Heart right ventricle (tissue), 16 donors: ENCODE measurements at regions not wholly inside any gene's neighbourhood (a gene's known extent, or its start where the extent isn't known, plus 50 kb on each side); places are given as distances from the start of the nearest gene placed in this dataset.

Experiments used
- ATAC-seq, 8 donors: fragments of 200-7000 bp; cut with Tn5 transposase; one replicate each; pipeline ENCODE4 v1.9.1; 2020; ENCODE audit warnings: mild to moderate bottlenecking in 8 of 8, moderate library complexity in 8 of 8, moderate number of reproducible peaks in 1 of 8
- DNase-seq, 2 donors: peaks; one replicate each; pipeline ENCODE4 v3.0.0-alpha.2; 2020
- H3K27ac ChIP-seq, 10 donors: fragments of 200-600 bp; sonication (generic) in 2 of 10; one replicate each; pipeline versions ENCODE4 v1.5.0 to v1.8.0; 2020 to 2022; ENCODE audit warnings: mild to moderate bottlenecking in 3 of 10
- H3K27me3 ChIP-seq, 7 donors: fragments of 200-600 bp; one replicate each; pipeline ENCODE4 v1.8.0; 2021 to 2022; ENCODE audit warnings: mild to moderate bottlenecking in 2 of 7
- H3K36me3 ChIP-seq, 9 donors: fragments of 200-600 bp; sonication (generic) in 1 of 9; one replicate each; pipeline versions ENCODE4 v1.5.0 to v1.8.0; 2020 to 2022; ENCODE audit warnings: mild to moderate bottlenecking in 2 of 9
- H3K4me1 ChIP-seq, 9 donors: fragments of 200-600 bp; sonication (generic) in 1 of 9; one replicate each; pipeline versions ENCODE4 v1.5.0 to v1.8.0; 2020 to 2022; ENCODE audit warnings: mild to moderate bottlenecking in 4 of 9
- H3K4me3 ChIP-seq, 10 donors: fragments of 200-600 bp; sonication (generic) in 2 of 10; one replicate each; pipeline versions ENCODE4 v1.5.0 to v1.8.0; 2020 to 2022; ENCODE audit warnings: mild to moderate bottlenecking in 7 of 10, moderate library complexity in 2 of 10
- H3K9me3 ChIP-seq, 11 donors: fragments of 200-600 bp in 10 of 11; sonication (generic) in 2 of 11; one replicate each; pipeline versions ENCODE4 v1.5.0 to v1.8.0; 2013 to 2022; ENCODE audit warnings: mild to moderate bottlenecking in 2 of 11, control low read depth in 1 of 11, moderate library complexity in 1 of 11
- WGBS, 2 donors: extraction: QIAGEN DNeasy Blood & Tissue Kit; methylation state at CpG; one replicate each; pipeline ENCODE4 v1.1.7; 2013; ENCODE audit warnings: inconsistent platforms in 1 of 2; 5-methylcytosine and 5-hydroxymethylcytosine counted together
- intact Hi-C, 10 donors: fragments of 100-400 bp; cut with DNase I; formaldehyde crosslinking; loops; one replicate each; pipeline versions ENCODE4 v1.11.1 to v1.14.2; 2022
- TF ChIP-seq, protein P1 (sequence below), 9 donors: fragments of 200-600 bp; sonication (generic) in 2 of 9; IDR thresholded peaks; one replicate each; pipeline versions ENCODE4 v1.5.0 to v1.8.0; 2021 to 2022; ENCODE audit warnings: antibody characterized with exemption in 9 of 9, mild to moderate bottlenecking in 5 of 9, moderate library complexity in 1 of 9
- donor health status: Arrhythmogenic right ventricular cardiomyopathy.
- donor health status: ischemic (EF 13 %, LVEDD 7.1; RV severe dilation, severe dysfunction).
- donor health status: healthy with polysubstance abuse.
- donor health status: DM: no; HTN: yes; CAD: no.
- donor health status: DM: no; HTN: no; CAD: no.
- donor health status: ischemic (EF 25% LVEDD 6.9; RV normal size, moderate dysfunction).
- donor health status: ischemic (EF 25% LVEDD 5.7; RV mildly dilated, moderate dysfunction).
- donor health status: healthy.
- donor health status: DM: yes; HTN: yes; CAD: no.
- donor health status: Ischemic cardiomyopathy.
- donor health status: ischemic (EF 35%, LVEDD 5.7; RV mildly dilated, moderate dysfunction).
- donor health status: nonischemic (EF 11% LVEDD 7.7; RV severe dilation, severe dysfunction).
- donor health status: DM: yes; HTN: yes; CAD: no.
- donor health status: PGD.
- donor health status: ischemic (EF 29% LVEDD 5.4; RV normal size, mild dysfunction).
- donor health status: nonischemic (EF 23%, LVEDD 6.1; RV moderate dilation, normal function).

DNA sequence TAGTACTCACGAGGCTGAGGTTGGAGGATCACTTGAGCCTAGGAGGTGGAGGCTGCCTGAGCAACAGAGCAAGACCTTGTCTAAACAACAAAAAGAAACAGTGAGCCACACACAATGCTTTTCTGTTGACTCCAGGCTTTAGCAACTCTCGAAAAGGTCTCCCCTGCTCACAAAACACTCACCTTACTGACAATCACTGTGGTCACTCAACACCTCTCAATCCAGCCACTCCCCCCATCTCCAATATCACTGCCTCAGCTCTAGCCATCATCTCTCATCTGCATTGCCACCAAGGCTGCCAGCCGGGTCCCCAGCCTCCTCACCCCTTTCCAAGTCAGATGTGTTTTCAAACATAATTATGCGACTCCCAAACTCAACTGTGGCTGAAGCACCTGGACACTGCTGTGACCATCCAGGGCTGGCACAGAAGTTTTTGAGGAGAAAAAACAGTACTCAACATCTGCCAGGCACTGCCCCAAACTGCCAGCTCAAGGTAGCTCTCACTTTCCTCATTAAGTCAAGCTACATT, 218.0 kb upstream of the ARID1B start:
- peaks cover 0 to 20% (median 3%) of the 10 kb centered on the region in 11 donors for H3K9me3 ChIP-seq
- H3K36me3 ChIP-seq: no peaks in the 10 kb centered on the region
- TF ChIP-seq, protein P1, sequence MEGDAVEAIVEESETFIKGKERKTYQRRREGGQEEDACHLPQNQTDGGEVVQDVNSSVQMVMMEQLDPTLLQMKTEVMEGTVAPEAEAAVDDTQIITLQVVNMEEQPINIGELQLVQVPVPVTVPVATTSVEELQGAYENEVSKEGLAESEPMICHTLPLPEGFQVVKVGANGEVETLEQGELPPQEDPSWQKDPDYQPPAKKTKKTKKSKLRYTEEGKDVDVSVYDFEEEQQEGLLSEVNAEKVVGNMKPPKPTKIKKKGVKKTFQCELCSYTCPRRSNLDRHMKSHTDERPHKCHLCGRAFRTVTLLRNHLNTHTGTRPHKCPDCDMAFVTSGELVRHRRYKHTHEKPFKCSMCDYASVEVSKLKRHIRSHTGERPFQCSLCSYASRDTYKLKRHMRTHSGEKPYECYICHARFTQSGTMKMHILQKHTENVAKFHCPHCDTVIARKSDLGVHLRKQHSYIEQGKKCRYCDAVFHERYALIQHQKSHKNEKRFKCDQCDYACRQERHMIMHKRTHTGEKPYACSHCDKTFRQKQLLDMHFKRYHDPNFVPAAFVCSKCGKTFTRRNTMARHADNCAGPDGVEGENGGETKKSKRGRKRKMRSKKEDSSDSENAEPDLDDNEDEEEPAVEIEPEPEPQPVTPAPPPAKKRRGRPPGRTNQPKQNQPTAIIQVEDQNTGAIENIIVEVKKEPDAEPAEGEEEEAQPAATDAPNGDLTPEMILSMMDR (IDR thresholded peaks at IDR 0.05): no peak
- H3K4me1 ChIP-seq: peaks cover 0 to 13% (median 5%) of the 10 kb centered on the region in 9 donors
- intact Hi-C loops: no loop called here
- no peaks in the 10 kb centered on the region for H3K27me3 ChIP-seq
- no peak overlapping the region for H3K27ac ChIP-seq
- DNase-seq: no peak
- H3K4me3 ChIP-seq: no peak overlapping the region
- ATAC-seq: no peak
- 78 to 86% methylated on average over 4 of the region's 4 CpGs for WGBS, 2 donors

DNA sequence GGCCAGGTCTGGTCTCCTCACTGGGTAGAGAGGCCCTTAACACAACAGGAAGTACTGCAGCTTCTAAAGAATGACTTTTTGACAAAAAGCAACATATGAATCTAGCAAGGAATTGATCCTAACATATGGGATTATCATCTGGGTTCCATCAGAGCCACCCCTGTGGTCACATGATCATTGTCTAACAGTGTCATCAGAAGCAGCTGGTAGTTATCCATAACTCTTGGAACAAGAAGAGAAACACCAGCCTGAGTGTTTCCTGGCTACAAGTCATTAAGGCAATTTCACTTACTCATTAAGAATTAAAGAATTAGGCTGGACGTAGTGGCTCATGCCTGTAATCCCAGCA, 219.3 kb upstream of the ARID1B start:
- intact Hi-C loops: no loop called here
- Histone ChIP-seq H3K4me3 (no peak overlapping the region), H3K27me3 (no peaks in the 10 kb centered on the region), H3K9me3 (peaks cover 0 to 20% (median 3%) of the 10 kb centered on the region in 11 donors), H3K4me1 (peaks cover 0 to 8% (median 0%) of the 10 kb centered on the region in 9 donors), H3K36me3 (no peaks in the 10 kb centered on the region), H3K27ac (peak overlapping the region in 2 of 10 donors; percentile 25 to 47)
- ATAC-seq (no peak), DNase-seq (no peak)
- 82 to 85% methylated on average over 1 of the region's 1 CpG for WGBS, 2 donors
- TF ChIP-seq, protein P1 (IDR thresholded peaks at IDR 0.05): no peak

DNA sequence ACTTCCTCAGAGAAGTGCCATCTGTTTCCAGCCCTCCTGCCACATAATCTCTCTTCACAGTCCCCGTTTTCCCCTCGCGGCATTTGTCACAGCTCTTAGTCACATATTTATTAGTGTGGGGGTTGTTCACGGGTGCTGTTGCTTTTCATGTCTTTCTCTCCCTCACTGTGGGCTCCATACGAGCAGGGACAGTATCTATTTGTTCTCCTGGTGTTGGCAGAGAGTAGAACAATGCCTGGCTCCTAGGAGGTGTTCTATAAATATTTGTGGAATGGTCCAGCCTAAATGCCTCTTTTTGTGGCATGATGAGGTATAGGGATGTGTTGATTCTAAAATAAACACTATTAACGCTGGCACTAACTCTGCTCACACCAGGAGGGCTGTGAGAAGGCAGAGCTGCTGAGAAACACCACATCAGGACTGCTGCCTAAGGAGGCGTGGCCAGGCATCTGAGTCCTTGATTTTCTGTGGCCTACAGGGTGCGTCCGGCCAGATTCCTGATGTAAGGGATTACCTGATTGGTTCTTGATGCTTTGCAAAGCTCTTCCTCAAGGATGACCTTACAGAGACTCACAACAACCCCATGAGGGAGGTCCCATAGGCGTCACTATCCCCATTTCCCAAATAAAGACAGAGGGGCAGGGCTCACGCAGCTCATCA, 219.8 kb upstream of the ARID1B start:
- ATAC-seq (peak; percentile 59 to 89 (median 82)), DNase-seq (peak in 1 of 2 donors; percentile 40)
- peak overlapping the region in 2 of 10 donors; percentile 25 to 47 for H3K27ac ChIP-seq
- intact Hi-C loops: no loop called here
- 37 to 44% methylated on average over 11 of the region's 11 CpGs for WGBS, 2 donors
- no peaks in the 10 kb centered on the region for H3K36me3 ChIP-seq
- no peak overlapping the region for H3K4me3 ChIP-seq
- no peaks in the 10 kb centered on the region for H3K27me3 ChIP-seq
- peaks cover 0 to 20% (median 3%) of the 10 kb centered on the region in 11 donors for H3K9me3 ChIP-seq
- TF ChIP-seq, protein P1 (IDR thresholded peaks at IDR 0.05): no peak
- H3K4me1 ChIP-seq: peaks cover 0 to 8% (median 0%) of the 10 kb centered on the region in 9 donors

DNA sequence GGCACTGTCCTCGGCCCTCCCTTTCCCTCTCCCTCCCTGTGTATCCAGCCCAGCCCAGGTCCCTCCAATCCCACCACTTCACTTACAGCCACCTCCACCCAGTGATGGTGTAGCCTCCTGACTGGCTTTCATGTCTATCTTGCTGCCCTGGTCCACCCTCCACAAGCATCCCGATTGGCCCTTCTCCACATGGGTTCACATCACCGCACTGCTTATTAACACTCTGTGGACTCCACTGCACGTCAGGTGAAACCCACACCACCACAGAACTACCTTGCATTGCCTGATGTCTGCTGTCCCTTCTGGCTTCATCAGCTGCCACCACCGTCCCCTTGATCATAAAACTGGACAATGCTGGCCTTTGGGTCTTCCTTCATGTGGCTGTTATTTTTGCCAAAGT, 220.4 kb upstream of the ARID1B start:
- ATAC-seq (peak in 3 of 8 donors; percentile 20 to 27 (median 21)), DNase-seq (no peak)
- no peaks in the 10 kb centered on the region for H3K36me3 ChIP-seq
- H3K27ac ChIP-seq: no peak overlapping the region
- TF ChIP-seq, protein P1 (IDR thresholded peaks at IDR 0.05): no peak
- peaks cover 0 to 20% (median 3%) of the 10 kb centered on the region in 11 donors for H3K9me3 ChIP-seq
- H3K4me3 ChIP-seq: no peak overlapping the region
- H3K27me3 ChIP-seq: no peaks in the 10 kb centered on the region
- intact Hi-C loops: no loop called here
- peaks cover 0 to 8% (median 0%) of the 10 kb centered on the region in 9 donors for H3K4me1 ChIP-seq
- WGBS, 2 donors: 84 to 87% methylated on average over 5 of the region's 5 CpGs
